GM13976 (cell line): ENCODE measurements at regions not wholly inside any gene's neighbourhood (a gene's known extent, or its start where the extent isn't known, plus 50 kb on each side); places are given as distances from the start of the nearest gene placed in this dataset.
"Not testable (repeated sequence)": the region's sequence is repeated elsewhere in the genome, so short reads cannot be mapped to it uniquely, and the experiment has no call there.

ENCODE experiments used
- DNase-seq: peaks from one replicate; pipeline ENCODE4 v3.0.0; 2012; ENCODE audit warnings: low spot score
- in situ Hi-C: fragments of 300-500 bp; cut with MboI; formaldehyde crosslinking; loops from one replicate; pipeline ENCODE4 v1.12.0; 2022; ENCODE audit warnings: low sequenced_read_pairs, mixed read lengths, inconsistent platforms; ENCODE audit not compliant: unreplicated experiment
- TF ChIP-seq, protein P1 (sequence below): IDR thresholded peaks from 2 replicates; pipeline ENCODE4 v1.5.1; 2012; ENCODE audit warnings: borderline replicate concordance, mild to moderate bottlenecking; ENCODE audit not compliant: insufficient read depth; ENCODE audit errors: extremely low read depth, missing control alignments, control extremely low read depth

GRCh38 chrX:41005445-41005992, 79.7 kb upstream of the USP9X start:
- no peak for DNase-seq
- in situ Hi-C loops: no loop called here
- TF ChIP-seq, protein P1, sequence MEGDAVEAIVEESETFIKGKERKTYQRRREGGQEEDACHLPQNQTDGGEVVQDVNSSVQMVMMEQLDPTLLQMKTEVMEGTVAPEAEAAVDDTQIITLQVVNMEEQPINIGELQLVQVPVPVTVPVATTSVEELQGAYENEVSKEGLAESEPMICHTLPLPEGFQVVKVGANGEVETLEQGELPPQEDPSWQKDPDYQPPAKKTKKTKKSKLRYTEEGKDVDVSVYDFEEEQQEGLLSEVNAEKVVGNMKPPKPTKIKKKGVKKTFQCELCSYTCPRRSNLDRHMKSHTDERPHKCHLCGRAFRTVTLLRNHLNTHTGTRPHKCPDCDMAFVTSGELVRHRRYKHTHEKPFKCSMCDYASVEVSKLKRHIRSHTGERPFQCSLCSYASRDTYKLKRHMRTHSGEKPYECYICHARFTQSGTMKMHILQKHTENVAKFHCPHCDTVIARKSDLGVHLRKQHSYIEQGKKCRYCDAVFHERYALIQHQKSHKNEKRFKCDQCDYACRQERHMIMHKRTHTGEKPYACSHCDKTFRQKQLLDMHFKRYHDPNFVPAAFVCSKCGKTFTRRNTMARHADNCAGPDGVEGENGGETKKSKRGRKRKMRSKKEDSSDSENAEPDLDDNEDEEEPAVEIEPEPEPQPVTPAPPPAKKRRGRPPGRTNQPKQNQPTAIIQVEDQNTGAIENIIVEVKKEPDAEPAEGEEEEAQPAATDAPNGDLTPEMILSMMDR: no peak

DNA sequence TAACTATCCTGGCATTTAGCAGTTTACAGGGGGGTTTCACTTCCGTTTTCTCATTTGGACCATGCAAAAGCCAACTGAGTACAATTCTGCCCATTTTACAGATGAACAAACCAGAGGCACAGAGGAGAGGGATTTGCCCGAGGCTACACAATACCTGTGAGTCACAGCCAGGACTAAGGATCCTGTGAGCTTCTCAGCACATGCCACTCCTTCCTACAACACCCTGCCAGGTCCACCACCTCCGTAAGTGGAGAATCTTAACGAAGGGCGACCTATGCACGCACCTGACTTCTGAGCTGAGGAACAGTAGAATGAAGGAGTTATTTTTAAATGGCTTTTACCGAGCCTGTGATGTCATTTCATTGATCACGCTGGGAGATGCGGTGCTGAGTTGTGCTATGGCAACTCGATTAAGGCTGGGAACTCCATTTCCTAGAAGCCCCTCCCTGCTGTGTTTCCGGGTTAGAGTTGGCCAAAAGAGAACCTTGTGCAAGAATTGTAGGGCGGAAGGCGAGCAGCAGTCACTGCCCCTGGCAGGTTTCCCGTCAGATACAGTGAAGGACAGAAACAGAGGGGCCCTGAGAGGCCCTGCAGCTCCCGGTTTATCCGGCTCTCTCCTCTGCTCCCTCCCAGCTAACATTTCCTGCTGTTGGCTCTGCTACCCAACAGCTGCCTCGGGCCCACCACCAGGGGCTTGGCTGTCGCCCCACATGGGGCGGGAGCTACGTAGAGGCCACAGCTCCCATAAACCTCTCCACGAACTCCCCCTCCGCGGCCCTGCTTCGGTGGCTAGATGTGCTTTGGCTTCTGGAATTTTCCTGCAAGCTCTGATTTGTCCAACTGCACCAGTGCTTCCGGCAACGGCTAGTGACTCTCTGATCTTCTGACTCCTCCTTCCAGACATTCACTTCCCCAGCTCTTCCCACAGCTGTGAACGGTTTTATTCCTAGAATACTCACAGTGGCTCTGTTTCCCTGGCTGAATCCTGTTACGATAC, 75.1 kb upstream of the USP9X start:
- in situ Hi-C loops: no loop called here
- TF ChIP-seq, protein P1: no peak
- DNase-seq: peak; percentile 52

- TF ChIP-seq, protein P1: no peak
- no peak for DNase-seq
- in situ Hi-C loops: no loop called here
These were observed 70.4 kb upstream of the USP9X start for GRCh38 chrX:41014776-41015360.

DNA sequence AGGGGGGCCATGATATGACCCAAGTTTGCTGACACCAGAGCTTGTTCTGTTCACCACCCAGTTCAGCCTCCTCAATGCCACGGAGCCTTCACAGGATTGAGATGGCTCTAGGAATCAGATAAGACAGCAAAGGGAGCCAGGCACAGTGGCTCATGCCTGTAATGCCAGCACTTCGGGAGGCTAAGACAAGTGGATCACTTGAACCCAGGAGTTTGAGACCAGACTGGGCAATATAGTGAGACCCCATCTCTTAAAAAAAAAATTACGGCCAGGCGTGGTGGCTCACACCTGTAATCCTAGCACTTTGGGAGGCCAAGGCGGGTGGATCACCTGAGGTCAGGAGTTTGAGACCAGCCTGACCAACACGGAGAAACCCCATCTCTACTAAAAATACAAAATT, 67.5 kb upstream of the USP9X start:
- in situ Hi-C loops, DNase-seq: not testable (repeated sequence)

DNA sequence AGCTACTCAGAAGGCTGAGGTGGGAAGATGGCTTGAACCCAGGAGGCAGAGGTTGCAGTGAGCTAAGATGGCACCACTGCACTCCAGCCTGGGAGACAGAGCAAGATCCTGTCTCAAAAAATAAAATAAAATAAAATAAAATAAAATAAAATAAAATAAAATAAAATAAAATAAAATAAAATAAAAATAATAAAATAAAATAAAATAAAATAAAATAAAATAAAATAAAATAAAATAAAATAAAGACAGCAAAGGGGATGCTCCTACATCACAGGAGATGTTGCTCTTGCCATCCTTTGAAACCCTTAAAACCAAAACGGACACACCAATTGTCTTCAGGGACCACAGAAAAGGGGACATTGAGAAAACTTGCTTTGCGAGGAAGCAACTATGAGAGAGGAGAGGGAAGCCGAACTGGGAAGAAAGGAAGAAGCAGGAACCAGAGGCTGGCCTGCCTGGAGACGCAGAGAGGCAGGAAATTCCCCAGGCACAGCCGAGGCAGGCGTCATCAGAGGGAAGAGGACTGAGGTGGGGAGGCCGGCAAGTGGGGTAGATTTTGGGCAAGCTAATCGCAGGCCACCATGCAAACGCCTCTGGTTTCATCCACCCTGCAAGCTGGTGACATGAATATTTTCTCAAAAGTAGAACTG, 66.7 kb upstream of the USP9X start:
- in situ Hi-C loops: not testable (repeated sequence)

GRCh38 chrX:41019041-41019392, 66.2 kb upstream of the USP9X start:
- DNase-seq: no peak
- TF ChIP-seq, protein P1: no peak
- in situ Hi-C loops: no loop called here

More for the DNA sequence above, 66.7 kb upstream of the USP9X start:
- DNase-seq: not testable (repeated sequence)

- DNase-seq: no peak
- TF ChIP-seq, protein P1: no peak
- in situ Hi-C loops: no loop called here
These were observed 62.7 kb upstream of the USP9X start for GRCh38 chrX:41022566-41022965.
